GM18511 (cell line): ENCODE measurements at regions not wholly inside any gene's neighbourhood (a gene's known extent, or its start where the extent isn't known, plus 50 kb on each side); places are given as distances from the start of the nearest gene placed in this dataset.
A peak's percentile ranks its signal among the peaks of the same experiment; 100 is the strongest.
"Not testable (repeated sequence)": the region's sequence is repeated elsewhere in the genome, so short reads cannot be mapped to it uniquely, and the experiment has no call there.

ENCODE experiments used
- ATAC-seq: cut with Tn5 transposase; IDR thresholded peaks from one replicate; pipeline ENCODE4 v1.9.1; 2021; ENCODE audit warnings: mild to moderate bottlenecking, moderate library complexity; ENCODE audit not compliant: unreplicated experiment

DNA sequence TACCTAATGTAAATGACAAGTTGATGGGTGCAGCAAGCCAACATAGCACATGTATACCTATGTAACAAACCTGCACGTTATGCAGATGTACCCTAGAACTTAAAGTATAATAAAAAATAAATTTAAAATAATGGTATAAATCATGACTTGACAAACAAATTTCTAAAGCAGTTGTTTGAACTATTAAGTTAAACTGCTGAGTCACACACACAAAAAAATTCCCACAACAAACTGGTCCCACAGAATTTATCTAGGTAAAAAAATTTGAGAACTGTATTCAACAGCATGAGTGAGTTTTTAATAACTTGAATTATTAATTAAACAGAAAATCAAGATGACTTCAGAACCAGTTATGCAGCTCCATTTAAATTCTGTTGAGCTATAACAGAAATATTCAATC lies 186.0 kb upstream of the SOX6 start:
- ATAC-seq, result no peak

DNA sequence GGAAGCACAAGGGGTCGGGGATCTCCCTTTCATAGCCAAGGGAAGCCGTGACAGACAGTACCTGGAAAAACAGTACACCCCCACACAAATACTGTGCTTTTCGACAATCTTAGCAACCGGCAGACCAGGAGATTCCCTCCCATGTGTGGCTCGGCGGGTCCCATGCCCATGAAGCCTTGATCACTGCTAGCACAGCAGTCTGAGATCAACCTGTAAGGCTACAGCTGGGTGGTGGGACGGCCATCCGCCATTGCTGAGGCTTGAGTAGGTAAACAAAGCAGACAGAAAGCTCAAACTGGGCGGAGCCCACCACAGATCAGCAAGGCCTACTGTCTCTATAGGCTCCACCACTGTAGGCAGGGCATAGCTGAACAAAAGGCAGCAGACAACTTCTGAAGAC lies 180.2 kb upstream of the SOX6 start:
- no peak for ATAC-seq

DNA sequence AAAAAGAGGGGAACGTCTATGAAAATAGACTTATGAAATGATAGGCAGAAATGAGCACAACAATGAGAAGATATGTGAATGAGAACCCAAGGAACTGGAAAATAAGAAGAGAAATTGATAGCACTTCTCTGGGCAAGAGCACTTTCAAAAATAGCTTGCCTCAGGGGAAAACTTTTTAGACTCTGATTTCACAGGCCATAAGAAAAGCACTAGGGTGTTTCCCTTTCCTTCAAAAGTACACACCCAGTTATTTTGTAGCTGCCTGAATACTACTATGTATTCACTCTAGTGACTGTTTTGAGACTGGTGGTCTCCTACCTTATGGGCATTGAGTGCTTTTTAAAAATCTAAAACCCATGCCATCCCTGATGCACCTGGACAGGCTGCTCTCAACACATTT lies 172.3 kb upstream of the SOX6 start:
- no peak for ATAC-seq

DNA sequence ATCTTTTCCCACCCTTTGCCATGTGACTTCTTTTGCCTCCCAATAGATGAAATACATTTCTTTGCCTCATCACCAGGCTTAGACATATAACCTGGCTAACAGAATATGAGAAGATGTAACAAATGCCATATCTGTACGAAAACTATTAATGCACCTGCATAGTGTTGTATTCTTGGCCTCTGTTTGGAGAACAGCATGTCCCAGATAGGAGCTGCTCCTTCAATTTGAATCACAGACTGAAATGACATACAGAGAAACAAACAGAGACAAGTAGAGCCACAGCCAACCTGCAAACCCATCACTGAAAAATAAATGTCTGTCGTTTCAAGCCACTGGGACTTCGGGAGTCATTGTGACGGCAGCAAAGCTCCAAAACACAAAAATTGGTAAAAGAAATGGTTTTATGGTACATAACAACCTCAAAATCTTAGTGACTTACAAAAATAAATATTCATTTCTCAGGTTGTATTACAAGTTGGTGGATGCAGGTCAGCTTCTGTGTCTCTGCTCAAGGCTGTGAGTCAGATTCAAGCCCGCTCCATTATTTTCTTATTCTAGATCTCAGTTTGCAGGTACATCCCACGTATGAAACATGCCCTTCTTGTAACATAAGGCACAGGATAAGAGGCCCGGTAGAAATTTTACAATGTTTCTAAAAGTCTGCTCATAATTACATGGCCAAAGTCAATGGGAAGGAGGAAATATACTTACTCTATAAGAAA lies 171.3 kb upstream of the SOX6 start:
- ATAC-seq, result no peak

DNA sequence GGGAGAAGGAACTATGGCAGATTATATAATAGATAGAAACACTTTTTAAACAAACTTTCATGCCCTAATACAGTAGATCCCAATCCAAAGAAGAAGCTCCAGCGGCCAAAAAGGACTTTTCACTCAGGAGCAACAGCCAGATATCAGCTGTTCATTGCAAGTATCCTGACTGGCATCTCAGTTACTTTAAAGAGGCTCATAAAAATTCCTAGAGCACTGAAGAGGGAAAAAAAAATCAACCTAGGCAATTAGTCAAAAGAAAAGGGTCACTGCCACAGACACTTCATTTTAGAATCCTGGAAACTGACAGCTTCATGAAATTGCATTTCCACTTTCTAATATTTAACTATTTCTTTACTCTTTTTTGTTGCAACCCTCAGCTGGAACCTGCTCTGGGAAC lies 170.6 kb upstream of the SOX6 start:
- ATAC-seq, result no peak

DNA sequence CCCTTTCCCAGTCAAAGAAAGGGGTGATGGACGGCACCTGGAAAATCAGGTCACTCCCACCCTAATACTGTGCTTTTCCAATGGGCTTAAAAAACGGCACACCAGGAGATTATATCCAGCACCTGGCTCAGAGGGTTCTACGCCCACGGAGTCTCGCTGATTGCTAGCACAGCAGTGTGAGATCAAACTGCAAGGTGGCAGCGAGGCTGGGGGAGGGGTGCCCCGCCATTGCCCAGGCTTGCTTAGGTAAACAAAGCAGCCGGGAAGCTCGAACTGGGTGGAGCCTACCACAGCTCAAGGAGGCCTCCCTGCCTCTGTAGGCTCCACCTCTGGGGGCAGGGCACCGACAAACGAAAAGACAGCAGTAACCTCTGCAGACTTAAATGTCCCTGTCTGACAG lies 164.4 kb upstream of the SOX6 start:
- not testable (repeated sequence) for ATAC-seq

DNA sequence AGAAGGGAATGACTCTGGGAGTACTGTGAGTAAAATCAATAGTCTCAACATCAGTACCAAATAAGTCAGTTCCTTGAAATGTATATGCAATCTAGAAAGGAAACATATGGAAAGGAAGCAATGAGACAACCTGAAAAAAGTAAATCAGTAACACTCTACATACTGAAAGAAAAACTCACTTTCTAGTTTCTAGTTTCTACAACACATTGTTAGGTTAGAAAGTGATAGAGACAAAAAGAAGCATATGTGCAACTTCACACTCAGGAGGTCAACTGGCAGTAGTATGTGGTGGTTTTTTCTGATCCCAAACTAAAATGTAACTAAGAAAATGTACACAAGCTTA lies 156.5 kb upstream of the SOX6 start:
- ATAC-seq, result peak; percentile 94

DNA sequence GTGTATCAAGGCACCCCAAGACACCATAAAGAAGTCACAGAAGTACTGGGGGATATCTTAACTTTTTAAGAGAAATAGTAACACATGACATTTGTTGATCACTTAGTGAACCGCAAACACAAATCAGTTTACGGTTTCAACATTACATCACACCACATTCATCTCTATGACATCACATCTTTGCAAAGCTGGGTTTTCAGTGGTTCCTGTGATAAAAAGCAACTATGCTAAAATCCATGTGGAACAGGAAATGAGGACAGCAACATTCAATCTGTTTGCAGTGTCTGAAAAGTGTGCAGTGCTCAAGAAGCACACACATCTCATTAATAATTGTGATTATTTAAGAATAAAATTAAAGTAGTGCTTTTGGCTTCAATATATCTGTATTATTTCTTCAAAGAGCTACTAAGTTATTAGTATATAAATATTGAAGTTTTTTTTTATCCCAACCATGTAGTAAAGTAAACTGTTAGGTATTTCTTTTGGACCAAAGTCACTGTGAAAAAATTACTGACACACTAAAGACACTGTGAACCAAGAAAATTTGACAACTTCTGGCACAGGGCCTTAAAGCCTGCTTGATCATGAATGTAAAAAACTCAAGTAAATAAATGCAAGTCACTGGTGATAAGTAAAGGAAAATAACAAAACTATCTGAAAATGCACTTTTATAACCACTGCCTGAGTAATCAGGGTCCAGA lies 156.0 kb upstream of the SOX6 start:
- ATAC-seq, result no peak

DNA sequence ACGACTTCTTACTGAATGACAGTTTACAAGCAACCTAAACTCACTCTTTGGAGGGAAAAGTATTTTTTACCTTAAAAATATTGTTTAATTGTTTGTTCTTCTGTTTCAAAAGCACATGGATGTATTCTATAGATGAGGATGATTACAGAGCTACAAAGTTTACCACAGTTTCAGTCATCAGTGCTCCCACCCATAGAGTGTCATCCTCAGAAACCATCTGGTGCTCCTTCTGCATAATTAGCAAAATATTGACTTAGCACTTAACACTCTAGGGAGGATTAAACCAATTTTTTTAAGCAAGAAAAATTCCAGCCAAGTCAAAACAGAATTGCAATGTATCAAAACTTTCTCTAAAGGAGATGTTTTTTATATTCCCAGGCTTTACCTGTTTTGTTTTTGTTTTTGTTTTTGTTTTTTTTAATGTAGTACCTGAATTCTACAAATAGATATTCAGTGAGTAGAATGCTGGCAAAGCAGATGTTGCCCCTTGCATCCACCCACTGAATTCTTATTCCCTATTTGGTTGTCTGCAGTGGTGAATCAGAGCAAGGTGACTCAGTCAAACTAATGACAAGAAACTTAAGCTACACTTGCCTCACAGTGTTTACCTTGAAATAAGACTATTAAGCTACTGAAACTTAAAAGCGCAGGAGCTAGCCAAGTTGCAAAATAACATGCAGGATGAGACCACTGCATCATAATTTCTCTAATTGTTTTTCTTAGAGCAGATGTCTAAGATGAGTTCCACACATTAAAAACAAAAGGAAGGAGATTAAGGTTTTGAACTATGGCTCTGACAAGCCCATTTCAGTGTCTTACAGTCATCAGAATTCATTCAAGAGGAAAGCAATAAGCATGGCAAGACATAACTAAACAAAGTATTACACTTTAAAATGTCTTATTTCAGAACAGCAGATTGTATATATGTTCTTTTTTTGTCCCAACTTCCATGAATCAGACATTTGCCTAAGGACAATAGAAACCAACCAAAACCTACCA lies 155.1 kb upstream of the SOX6 start:
- ATAC-seq, result no peak

DNA sequence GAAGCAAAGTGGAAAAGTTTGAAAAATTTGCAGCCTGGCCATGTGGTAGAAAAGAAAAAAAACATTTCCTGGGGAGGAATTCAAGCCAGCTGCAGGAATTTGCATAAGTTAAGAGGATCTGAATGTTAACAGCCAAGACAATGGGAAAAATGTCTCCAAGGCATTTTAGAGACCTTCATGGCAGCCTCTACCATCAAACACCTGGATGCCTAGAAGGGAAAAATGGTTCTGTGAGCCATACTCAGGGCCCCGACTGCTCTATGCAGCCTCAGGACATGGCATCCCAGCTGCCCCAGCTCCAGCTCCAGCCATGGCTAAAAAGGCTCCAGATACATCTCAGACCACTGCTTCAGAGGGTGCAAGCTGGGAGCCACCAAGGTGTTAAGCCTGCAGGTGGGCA lies 149.1 kb upstream of the SOX6 start:
- no peak for ATAC-seq

DNA sequence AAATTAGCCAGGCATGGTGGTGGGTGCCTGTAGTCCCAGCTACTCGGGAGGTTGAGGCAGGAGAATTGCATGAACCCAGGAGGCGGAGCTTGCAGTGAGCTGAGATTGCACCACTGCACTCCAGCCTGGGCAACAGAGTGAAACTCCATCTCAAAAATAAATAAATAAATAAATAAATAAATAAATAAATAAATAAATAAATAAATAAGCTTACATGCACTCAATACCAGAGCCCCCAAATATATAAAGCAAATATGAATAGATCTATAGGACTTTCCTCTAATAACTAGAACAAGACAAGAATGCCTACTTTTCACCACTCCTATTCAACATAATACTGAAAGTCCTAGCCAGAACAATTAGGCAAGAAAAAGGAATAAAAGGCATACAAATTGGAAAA lies 147.5 kb upstream of the SOX6 start:
- ATAC-seq, result not testable (repeated sequence)

DNA sequence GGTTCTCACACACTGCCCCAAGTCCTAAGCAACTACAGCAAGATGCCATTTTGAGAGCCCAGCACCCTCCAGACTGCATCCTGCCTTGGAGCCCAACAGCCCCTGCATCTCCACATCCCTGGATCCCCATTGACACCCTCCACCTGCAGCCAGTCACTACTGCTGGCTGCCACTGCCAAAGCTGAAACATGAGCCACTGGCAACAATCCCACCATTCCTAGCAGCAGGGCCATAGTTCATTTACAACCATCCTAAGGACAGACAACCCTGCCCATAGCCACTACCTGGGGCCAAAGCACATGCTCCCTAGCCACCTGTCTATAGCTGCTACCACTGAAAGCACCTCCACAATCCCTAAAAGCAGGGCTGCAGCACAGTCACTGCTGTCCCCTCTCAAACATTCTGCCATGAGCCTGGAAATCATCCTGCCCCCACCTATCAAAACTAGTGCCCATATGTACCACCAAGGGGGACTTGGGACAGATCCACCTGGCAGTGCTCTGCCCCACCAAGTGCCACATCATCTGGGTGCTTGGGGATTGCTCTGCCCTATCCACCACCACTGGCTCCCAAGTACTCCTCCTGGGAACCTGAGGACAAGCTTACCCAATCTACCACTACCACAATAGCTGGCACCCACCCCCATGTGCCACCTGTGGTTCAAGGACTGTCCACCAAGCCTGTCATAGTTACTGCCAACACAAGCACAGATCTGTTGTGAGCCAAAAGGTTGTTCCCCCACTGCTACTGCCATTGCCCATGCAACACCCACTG lies 138.8 kb upstream of the SOX6 start:
- no peak for ATAC-seq

DNA sequence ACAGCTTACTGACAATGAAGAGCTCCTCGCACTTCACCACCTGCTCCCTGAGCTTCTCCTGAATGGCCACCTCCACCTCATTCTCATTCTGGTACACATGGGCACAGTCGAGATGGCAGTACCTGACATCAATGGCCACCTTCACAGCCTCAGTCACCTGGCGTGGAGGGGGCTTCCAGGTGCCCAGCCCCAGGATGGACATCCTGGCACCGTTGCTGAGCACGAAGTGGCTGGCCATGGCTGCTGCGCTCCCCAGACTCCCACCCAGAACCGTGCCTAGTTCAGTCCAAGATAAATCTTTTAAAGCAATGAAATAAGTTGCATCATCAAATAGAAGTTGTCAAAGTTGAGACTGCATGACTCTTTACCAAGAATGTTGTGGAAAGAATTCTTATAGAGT lies 128.1 kb upstream of the SOX6 start:
- ATAC-seq, result no peak

DNA sequence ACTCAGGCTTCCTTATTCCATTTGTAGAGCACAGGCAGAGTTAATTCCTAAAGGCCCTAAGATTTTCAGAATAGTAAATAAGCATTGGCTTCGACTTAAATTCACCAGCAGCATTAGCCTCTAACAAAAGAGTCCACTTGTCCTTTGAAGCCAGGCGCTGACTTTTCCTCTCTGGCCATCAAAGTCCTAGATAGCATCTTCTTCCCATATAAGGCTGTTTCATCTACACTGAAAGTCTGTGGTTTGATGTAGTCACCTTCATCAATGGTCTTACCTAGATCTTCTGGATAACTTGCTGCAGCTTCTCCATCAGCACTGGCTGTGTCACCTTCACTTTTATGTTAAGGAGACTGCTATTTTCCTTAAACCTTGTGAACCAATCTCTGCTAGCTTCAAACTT lies 118.3 kb upstream of the SOX6 start:
- ATAC-seq, result no peak

DNA sequence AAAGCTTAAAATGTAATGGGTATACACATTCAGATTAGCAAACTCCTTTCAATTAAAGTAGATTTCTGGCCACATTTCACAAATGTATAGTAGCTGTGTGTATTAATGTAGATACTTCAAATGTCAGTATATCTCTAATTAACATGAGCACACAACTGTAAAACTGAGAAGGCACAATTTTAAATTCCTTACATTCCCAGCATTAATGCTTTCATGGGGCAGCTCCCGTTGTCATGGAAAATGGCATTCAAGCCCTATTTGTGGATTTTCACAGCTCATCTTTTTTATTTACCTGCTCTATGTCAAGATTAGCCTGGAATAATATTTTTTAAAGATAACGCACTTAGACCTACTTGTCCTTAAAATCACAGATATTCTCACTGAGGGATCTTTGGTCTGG lies 113.6 kb upstream of the SOX6 start:
- ATAC-seq, result no peak

DNA sequence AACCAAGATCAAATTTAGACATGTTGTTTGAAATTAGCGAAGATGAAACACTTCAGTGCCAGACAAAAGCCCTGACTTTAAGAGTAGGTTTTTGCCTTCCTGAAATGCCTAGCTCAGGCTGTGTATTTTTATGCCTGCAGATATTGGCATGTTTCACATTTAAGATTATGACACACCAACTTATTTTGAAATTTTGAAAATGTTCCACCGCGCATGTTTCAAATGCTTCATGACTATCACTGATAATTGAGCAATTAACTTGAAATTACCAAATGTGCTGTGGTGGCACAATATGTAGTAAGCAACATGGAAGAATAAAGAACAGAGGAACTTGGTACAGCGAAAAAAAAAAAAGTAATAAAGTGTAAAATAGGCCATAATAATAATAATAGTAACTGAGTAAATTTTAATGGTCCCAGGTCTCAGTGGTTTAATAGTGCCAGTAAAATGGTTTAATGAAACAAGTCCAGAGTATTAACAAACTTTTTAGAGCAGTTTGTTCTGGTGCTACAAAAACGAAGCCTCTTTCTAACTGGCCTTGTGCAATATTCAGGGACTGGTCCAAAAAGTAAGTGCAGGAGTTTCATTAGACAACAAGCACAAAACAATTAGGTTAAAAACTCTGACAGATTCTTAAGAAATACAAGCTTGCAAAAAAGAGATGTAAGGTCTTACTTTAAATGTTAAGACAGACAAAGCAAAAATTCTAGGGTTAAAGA lies 112.5 kb upstream of the SOX6 start:
- ATAC-seq, result no peak

DNA sequence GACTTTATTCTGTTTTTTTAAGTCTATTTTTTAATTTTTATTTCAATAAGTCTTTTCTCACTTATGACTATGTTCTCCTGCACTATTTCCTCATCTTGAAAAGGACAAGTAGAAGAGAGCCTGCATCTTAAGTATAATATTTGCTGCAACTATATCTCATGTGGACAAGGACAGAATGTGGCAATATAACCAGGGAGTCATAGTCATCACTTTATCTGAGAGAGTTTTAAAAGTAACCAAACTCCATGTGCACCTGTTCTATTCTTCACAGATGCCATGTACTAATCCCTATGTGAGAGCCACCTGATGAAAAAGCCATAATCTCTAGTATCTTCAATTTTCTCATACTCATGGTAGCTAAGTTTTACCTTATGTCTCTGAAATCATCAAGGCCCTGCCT lies 104.2 kb upstream of the SOX6 start:
- no peak for ATAC-seq

DNA sequence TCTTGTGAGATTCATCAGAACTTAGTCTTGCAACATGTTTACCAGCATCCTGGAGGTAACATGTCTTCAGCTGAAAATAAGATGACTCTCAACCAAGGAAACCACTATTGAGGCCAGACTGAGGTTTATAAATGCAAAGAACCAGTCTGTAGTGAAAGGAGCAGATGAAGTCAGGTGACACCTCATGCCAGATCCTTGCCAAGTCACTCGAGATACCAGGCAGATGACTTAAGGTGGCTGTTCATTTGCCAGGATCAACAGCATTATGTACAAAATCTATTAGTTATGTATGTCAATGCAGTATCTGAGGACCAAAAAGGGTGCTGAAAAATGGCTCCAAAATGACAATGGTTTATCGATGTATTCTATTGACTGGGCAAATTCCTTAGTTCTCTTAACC lies 100.0 kb upstream of the SOX6 start:
- no peak for ATAC-seq

DNA sequence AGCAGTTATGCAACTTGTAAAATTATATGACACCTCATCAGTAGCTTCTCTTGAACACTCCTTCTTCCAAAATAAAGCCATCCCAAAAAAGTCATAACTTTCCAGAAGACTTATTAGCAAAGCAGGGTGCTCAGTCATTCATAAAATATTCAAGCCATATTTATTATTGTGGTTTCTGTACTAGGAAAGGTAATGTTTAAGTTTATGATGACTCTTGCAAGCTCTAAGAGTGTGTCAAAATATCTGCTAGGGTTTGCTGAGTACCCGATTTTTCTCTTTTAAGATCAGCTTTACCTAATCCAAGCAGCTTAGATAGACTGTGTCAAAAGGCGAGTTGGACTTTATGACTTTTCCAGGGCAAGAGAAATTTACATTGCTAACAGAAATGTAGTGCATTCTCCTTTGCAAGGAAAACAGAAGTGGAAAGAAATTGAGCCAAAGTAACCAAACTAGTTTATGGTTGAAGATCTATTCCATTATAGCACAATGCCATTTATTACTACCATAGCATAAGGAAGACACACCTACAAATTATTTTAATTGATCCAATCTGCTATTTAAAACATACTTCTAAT lies 98.0 kb upstream of the SOX6 start:
- no peak for ATAC-seq

DNA sequence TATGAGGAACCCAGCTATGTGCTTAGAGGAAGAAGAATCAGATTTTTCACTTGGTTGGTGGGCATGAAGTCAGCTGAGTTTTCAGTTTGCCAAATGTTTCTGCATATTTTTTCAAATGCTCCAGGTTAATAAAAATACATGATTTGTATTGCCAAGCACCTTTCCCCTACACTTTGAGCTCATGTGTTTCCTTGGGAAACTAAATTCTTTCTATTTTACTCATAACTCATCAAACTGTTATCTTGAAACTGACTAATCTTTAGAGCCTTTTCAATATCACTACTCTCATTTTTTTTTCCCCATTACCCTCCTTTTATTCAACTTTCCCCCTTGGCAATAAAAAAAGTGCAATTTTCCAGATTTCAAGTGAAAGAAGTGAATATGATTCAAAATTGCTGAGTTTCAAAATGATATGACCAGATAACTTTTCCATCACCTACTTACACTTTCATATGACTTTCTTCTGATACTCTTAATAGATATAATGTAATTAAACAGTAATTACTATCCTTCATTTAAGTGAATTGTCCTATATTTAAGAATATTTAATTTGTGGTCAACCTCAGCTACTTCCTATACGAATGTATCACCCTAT lies 91.9 kb upstream of the SOX6 start:
- ATAC-seq, result no peak
